NCI-H146 (cell line): ENCODE measurements at regions not wholly inside any gene's neighbourhood (a gene's known extent, or its start where the extent isn't known, plus 50 kb on each side); places are given as distances from the start of the nearest gene placed in this dataset.
"Not testable (repeated sequence)": the region's sequence is repeated elsewhere in the genome, so short reads cannot be mapped to it uniquely, and the experiment has no call there.

Source experiments
- DNase-seq: peaks from one replicate; lab custom pipeline; 2025; lab: John Stamatoyannopoulos, UW

GRCh38 chr1:104467590-104467989 lies 717.9 kb downstream of the AMY1C start:
- no peak for DNase-seq

GRCh38 chr1:104468282-104468681 lies 718.6 kb downstream of the AMY1C start:
- DNase-seq = no peak

- no peak for DNase-seq
Observed at GRCh38 chr1:104476126-104476525, 726.4 kb downstream of the AMY1C start.

GRCh38 chr1:104488296-104489015 lies 738.8 kb downstream of the AMY1C start:
- no peak for DNase-seq

GRCh38 chr1:104526158-104526795 lies 776.6 kb downstream of the AMY1C start:
- no peak for DNase-seq

- DNase-seq = no peak
Observed at GRCh38 chr1:104531990-104532389, 782.3 kb downstream of the AMY1C start.

- DNase-seq = no peak
Observed at GRCh38 chr1:104574620-104575019, 824.9 kb downstream of the AMY1C start.

- no peak for DNase-seq
Observed at GRCh38 chr1:104592926-104593325, 843.2 kb downstream of the AMY1C start.

- no peak for DNase-seq
Observed at GRCh38 chr1:104593413-104594187, 843.9 kb downstream of the AMY1C start.

- no peak for DNase-seq
Observed at GRCh38 chr1:104617474-104617873, 867.8 kb downstream of the AMY1C start.

- DNase-seq = no peak
Observed at GRCh38 chr1:104621221-104621620, 871.5 kb downstream of the AMY1C start.

- DNase-seq = no peak
Observed at GRCh38 chr1:104624538-104624937, 874.8 kb downstream of the AMY1C start.

- no peak for DNase-seq
Observed at GRCh38 chr1:104629589-104629988, 879.9 kb downstream of the AMY1C start.

- no peak for DNase-seq
Observed at GRCh38 chr1:104630567-104631149, 881.0 kb downstream of the AMY1C start.

- peak; percentile 3 for DNase-seq
Observed at GRCh38 chr1:104636581-104636980, 886.9 kb downstream of the AMY1C start.

GRCh38 chr1:104646233-104646632 lies 896.5 kb downstream of the AMY1C start:
- no peak for DNase-seq

- peak; percentile 72 for DNase-seq
Observed at GRCh38 chr1:104648269-104648691, 898.6 kb downstream of the AMY1C start.

- DNase-seq = not testable (repeated sequence)
Observed at GRCh38 chr1:104664374-104664773, 914.7 kb downstream of the AMY1C start.

GRCh38 chr1:104665300-104665699 lies 915.6 kb downstream of the AMY1C start:
- DNase-seq = no peak

- peak; percentile 1 for DNase-seq
Observed at GRCh38 chr1:104671684-104672353, 922.1 kb downstream of the AMY1C start.

GRCh38 chr1:104699433-104699832 lies 949.7 kb downstream of the AMY1C start:
- no peak for DNase-seq

- no peak for DNase-seq
Observed at GRCh38 chr1:104702731-104703130, 953.0 kb downstream of the AMY1C start.
